K562 (cell line): ENCODE measurements at regions not wholly inside any gene's neighbourhood (a gene's known extent, or its start where the extent isn't known, plus 50 kb on each side); places are given as distances from the start of the nearest gene placed in this dataset.

ENCODE experiments used
- BCL6 ChIP-seq: fragments of 250-450 bp; sonication (Bioruptor Pico); IDR thresholded peaks from 2 replicates; pipeline ENCODE4 v1.4.0; 2020
- HIVEP1 ChIP-seq: fragments of 250-450 bp; sonication (Bioruptor Pico); IDR thresholded peaks from 2 replicates; pipeline ENCODE4 v1.4.0; 2020; ENCODE audit warnings: mild to moderate bottlenecking
- JUND ChIP-seq, 2 experiments: IDR thresholded peaks; 2 replicates in 1 of 2; 3 replicates in 1 of 2; pipeline ENCODE4 v1.6.1; 2011; ENCODE audit warnings: borderline replicate concordance in 2 of 2, low read depth in 2 of 2, low read length in 2 of 2, improper control_type of control experiment in 1 of 2, missing biosample characterization in 1 of 2, missing genetic modification characterization in 1 of 2, missing genetic modification reagents in 1 of 2
- KDM1A ChIP-seq, 2 experiments: fragments of 450-650 bp; IDR thresholded peaks; 2 replicates each; pipeline ENCODE4 v1.6.1; 2016; ENCODE audit warnings: mild to moderate bottlenecking in 2 of 2
- TAL1 ChIP-seq: fragments of 450-650 bp; IDR thresholded peaks from 2 replicates; pipeline ENCODE4 v1.6.1; 2016; ENCODE audit warnings: mild to moderate bottlenecking
- TSHZ1 ChIP-seq: fragments of 250-450 bp; sonication (Bioruptor Pico); IDR thresholded peaks from 2 replicates; pipeline ENCODE4 v1.4.0; 2020; ENCODE audit warnings: mild to moderate bottlenecking, moderate library complexity
- ZBTB26 ChIP-seq: fragments of 450-650 bp; formaldehyde crosslinking; IDR thresholded peaks from 2 replicates; pipeline ENCODE4 v1.4.0; 2022; ENCODE audit warnings: missing genetic modification characterization
- ZNF282 ChIP-seq: sonication (generic); formaldehyde crosslinking; IDR thresholded peaks from 2 replicates; pipeline ENCODE4 v1.8.1; 2023; ENCODE audit warnings: missing genetic modification reagents
- ZNF318 ChIP-seq, 2 experiments: fragments of 450-650 bp; IDR thresholded peaks; 2 replicates each; pipeline ENCODE4 v1.6.1; 2016; ENCODE audit warnings: mild to moderate bottlenecking in 2 of 2, borderline replicate concordance in 1 of 2, low read depth in 1 of 2, moderate library complexity in 1 of 2
- ZNF449 ChIP-seq: fragments of 250-450 bp; sonication (Bioruptor Pico); IDR thresholded peaks from 2 replicates; pipeline ENCODE4 v1.8.0; 2022; ENCODE audit warnings: moderate library complexity, mild to moderate bottlenecking, inconsistent platforms
- ZNF586 ChIP-seq: fragments of 450-650 bp; formaldehyde crosslinking; conservative IDR thresholded peaks from 2 replicates; pipeline ENCODE4 v1.4.0; 2020; ENCODE audit warnings: mild to moderate bottlenecking, moderate library complexity
- ZNF764 ChIP-seq: fragments of 250-450 bp; sonication (Bioruptor Pico); IDR thresholded peaks from 2 replicates; pipeline ENCODE4 v1.4.0; 2020; ENCODE audit warnings: low read depth, mild to moderate bottlenecking, moderate library complexity
- ZNF785 ChIP-seq: fragments of 250-450 bp; sonication (Bioruptor Pico); IDR thresholded peaks from 2 replicates; pipeline ENCODE4 v1.4.0; 2020; ENCODE audit warnings: mild to moderate bottlenecking

GRCh38 chr22:22763512-22763911, 119.1 kb downstream of the GGTLC2 start (continued):
- no peak for TF ChIP-seq ZNF318 (IDR thresholded peaks at IDR 0.05; ENCODE audit: borderline replicate concordance in 1 of 2, low read depth in 1 of 2)
- no peak for TF ChIP-seq TAL1
- TF ChIP-seq HIVEP1 (CRISPR knock-in tag) = peak; percentile 64; the same call in 1 of the 2 replicates
- TF ChIP-seq ZNF785 (CRISPR knock-in tag) = 0 out of 2 replicates have a peak, but pooled peaks have one; percentile 23
- peak; percentile 77; the same call in 1 of the 2 replicates for TF ChIP-seq ZBTB26 (CRISPR knock-in tag)
- TF ChIP-seq ZNF282 = peak; percentile 45; the same call in 1 of the 2 replicates
- TF ChIP-seq KDM1A (IDR thresholded peaks at IDR 0.05) = no peak
- TF ChIP-seq ZNF449 (CRISPR knock-in tag) = 0 out of 2 replicates have a peak, but pooled peaks have one; percentile 43
- peak; percentile 58; the same call in 1 of the 2 replicates for TF ChIP-seq ZNF764 (CRISPR knock-in tag)
- no peak for TF ChIP-seq JUND (IDR thresholded peaks at IDR 0.05; ENCODE audit: borderline replicate concordance, low read depth, low read length)
- no peak for TF ChIP-seq JUND (tag; IDR thresholded peaks at IDR 0.05; ENCODE audit: borderline replicate concordance, low read depth, low read length)
- peak; percentile 71; the same call in 1 of the 2 replicates for TF ChIP-seq ZNF586 (CRISPR knock-in tag)
- TF ChIP-seq TSHZ1 (CRISPR knock-in tag) = 0 out of 2 replicates have a peak, but pooled peaks have one; percentile 59
- TF ChIP-seq BCL6 = 0 out of 2 replicates have a peak, but pooled peaks have one; percentile 49
